Skeletal muscle tissue (tissue), 3 donors: ENCODE measurements at regions not wholly inside any gene's neighbourhood (a gene's known extent, or its start where the extent isn't known, plus 50 kb on each side); places are given as distances from the start of the nearest gene placed in this dataset.
"Not testable (repeated sequence)": the region's sequence is repeated elsewhere in the genome, so short reads cannot be mapped to it uniquely, and the experiment has no call there.

ENCODE experiments used
- H3K27ac ChIP-seq: one replicate; pipeline ENCODE4 v1.7.0; 2013; ENCODE audit warnings: mild to moderate bottlenecking, low read depth, low read length, inconsistent platforms
- H3K27me3 ChIP-seq, 3 donors: one replicate each; pipeline ENCODE4 v1.7.0; 2013; ENCODE audit warnings: low read length in 3 of 3; ENCODE audit not compliant: control insufficient read depth in 3 of 3, insufficient read depth in 3 of 3
- H3K36me3 ChIP-seq, 3 donors: one replicate each; pipeline ENCODE4 v1.7.0; 2013; ENCODE audit warnings: low read length in 3 of 3; ENCODE audit not compliant: control insufficient read depth in 3 of 3, insufficient read depth in 3 of 3
- H3K4me1 ChIP-seq, 3 donors: one replicate each; pipeline ENCODE4 v1.7.0; 2013; ENCODE audit warnings: low read length in 3 of 3, mild to moderate bottlenecking in 3 of 3; ENCODE audit not compliant: control insufficient read depth in 3 of 3, insufficient read depth in 3 of 3
- H3K4me3 ChIP-seq, 3 donors: one replicate each; pipeline ENCODE4 v1.7.0; 2013; ENCODE audit warnings: low read length in 3 of 3
- H3K9ac ChIP-seq, 3 donors: one replicate each; pipeline ENCODE4 v1.7.0; 2013; ENCODE audit warnings: low read length in 3 of 3, mild to moderate bottlenecking in 3 of 3, moderate library complexity in 2 of 3, low read depth in 1 of 3
- H3K9me3 ChIP-seq, 3 donors: one replicate each; pipeline ENCODE4 v1.7.0; 2013; ENCODE audit warnings: low read length in 3 of 3; ENCODE audit not compliant: control insufficient read depth in 3 of 3
- donor health status: Osteomylitis.

GRCh38 chr14:106291626-106292025 is 765.2 kb downstream of the TMEM121 start:
- Histone ChIP-seq H3K9me3 (peaks cover 0 to 4% (median 0%) of the 10 kb centered on the region in 3 donors), H3K4me3 (no peak overlapping the region), H3K9ac (no peak overlapping the region), H3K27me3 (peaks cover 0 to 2% (median 0%) of the 10 kb centered on the region in 3 donors), H3K36me3 (no peaks in the 10 kb centered on the region), H3K27ac (no peak overlapping the region), H3K4me1 (no peaks in the 10 kb centered on the region)

DNA sequence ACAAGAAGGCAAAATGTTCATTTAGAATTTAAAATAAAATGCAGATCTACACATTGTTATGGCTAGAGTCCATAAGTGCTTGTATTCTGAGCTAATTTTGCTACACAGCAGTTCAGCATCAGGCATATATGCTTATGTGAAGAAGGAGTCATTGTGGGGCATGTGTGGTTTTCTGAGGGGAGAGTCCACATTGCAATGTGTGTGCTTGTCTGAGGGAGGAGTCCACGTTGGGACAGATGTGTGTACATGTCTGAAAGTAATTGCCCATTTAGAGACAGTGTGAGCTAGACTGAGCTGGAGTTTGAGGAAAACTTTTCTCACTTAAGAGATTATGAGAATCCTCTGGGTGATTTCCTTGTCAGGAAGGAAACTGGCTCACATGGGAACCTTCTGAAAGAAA is 767.9 kb downstream of the TMEM121 start:
- Histone ChIP-seq H3K9ac (no peak overlapping the region), H3K27me3 (no peaks in the 10 kb centered on the region), H3K27ac (no peak overlapping the region), H3K9me3 (peaks cover 0 to 4% (median 0%) of the 10 kb centered on the region in 3 donors), H3K4me1 (no peaks in the 10 kb centered on the region), H3K4me3 (no peak overlapping the region), H3K36me3 (no peaks in the 10 kb centered on the region)

GRCh38 chr14:106300951-106301510 is 774.6 kb downstream of the TMEM121 start:
- H3K27ac ChIP-seq: not testable (repeated sequence)

GRCh38 chr14:106301609-106302008 is 775.2 kb downstream of the TMEM121 start:
- H3K9ac ChIP-seq, H3K27me3 ChIP-seq, H3K27ac ChIP-seq, H3K36me3 ChIP-seq, H3K4me1 ChIP-seq, H3K9me3 ChIP-seq, H3K4me3 ChIP-seq: not testable (repeated sequence)

More at GRCh38 chr14:106300951-106301510, 774.6 kb downstream of the TMEM121 start:
- H3K9ac ChIP-seq, H3K4me3 ChIP-seq, H3K27me3 ChIP-seq, H3K4me1 ChIP-seq, H3K36me3 ChIP-seq, H3K9me3 ChIP-seq: not testable (repeated sequence)

DNA sequence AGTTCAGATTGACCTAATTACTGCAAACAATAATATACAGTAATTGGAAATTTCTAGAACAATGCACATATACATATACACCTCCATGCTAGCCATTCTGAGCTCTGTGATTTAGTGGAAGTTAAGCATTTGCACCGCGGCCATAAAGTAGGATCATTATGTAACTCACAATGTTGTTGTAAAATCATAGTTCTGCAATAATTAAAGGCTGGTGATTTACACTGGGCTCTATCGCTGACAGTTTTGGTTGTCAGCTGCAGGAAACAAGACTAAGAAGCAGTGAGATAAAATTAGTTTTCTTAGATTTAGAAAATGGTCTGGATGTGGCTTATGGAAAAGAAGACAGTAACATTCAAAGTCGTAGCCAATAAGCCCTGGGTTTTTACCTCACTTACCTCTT is 776.3 kb downstream of the TMEM121 start:
- Histone ChIP-seq H3K9me3 (no peaks in the 10 kb centered on the region), H3K27ac (no peak overlapping the region), H3K36me3 (no peaks in the 10 kb centered on the region), H3K9ac (no peak overlapping the region), H3K4me1 (no peaks in the 10 kb centered on the region), H3K27me3 (no peaks in the 10 kb centered on the region), H3K4me3 (no peak overlapping the region)

DNA sequence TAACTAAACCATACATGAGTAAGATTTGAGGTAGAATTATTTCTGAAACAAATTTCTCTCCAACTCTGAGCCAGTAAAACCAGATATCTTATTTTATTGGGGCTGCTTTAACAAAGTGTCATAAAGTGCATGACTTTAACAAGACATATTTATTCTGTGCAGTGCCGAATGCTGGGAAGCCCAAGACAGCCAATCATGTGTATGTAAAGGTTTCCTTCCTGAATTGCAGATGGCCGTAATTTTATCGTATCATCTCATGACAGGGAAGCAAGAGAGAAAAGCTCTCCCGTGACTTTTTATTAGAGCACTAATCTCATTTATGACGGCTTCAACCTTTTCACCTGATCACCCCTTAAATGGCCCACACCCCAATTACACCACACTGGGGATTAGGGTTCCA is 777.9 kb downstream of the TMEM121 start:
- H3K4me1 ChIP-seq: no peaks in the 10 kb centered on the region
- H3K36me3 ChIP-seq: no peaks in the 10 kb centered on the region

DNA sequence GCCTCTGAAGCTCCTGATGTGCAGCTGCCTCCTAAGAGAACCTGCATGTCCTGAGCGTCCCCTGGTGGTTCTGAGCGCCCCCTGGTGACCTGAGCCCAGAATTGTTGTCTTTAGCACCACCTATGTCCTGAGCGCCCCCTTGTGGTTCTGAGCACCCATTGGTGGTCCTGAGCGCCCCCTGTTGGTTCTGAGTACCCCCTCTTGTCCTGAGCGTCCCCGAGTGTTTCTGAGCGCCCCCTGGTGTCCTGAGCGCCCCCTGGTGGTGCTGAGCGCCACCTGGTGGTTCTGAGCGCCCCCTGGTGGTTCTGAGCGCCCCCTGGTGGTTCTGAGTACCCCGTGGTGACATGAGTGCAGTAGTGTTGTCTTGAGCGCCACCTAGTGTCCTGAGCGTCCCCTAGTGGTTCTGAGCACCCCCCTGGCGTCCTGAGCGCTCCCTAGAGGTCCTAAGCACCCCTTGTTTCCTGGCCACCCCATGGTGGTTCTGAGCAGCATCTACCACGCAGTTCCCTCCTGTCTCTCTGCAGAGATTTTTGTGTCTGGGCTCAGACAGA is 782.5 kb downstream of the TMEM121 start:
- Histone ChIP-seq H3K9ac (no peak overlapping the region), H3K27ac (no peak overlapping the region), H3K4me3 (no peak overlapping the region), H3K9me3 (no peaks in the 10 kb centered on the region), H3K4me1 (no peaks in the 10 kb centered on the region), H3K36me3 (no peaks in the 10 kb centered on the region), H3K27me3 (peaks cover 0 to 3% (median 0%) of the 10 kb centered on the region in 3 donors)

More for the DNA sequence above, 777.9 kb downstream of the TMEM121 start:
- H3K27ac ChIP-seq: no peak overlapping the region
- H3K9me3 ChIP-seq: no peaks in the 10 kb centered on the region
- no peak overlapping the region for H3K9ac ChIP-seq
- H3K27me3 ChIP-seq: no peaks in the 10 kb centered on the region
- H3K4me3 ChIP-seq: no peak overlapping the region

GRCh38 chr14:106309423-106309822 is 783.0 kb downstream of the TMEM121 start:
- H3K36me3 ChIP-seq: no peaks in the 10 kb centered on the region
- peaks cover 0 to 3% (median 0%) of the 10 kb centered on the region in 3 donors for H3K27me3 ChIP-seq
- no peak overlapping the region for H3K27ac ChIP-seq
- H3K4me3 ChIP-seq: no peak overlapping the region
- H3K9ac ChIP-seq: no peak overlapping the region
- H3K4me1 ChIP-seq: no peaks in the 10 kb centered on the region
- no peaks in the 10 kb centered on the region for H3K9me3 ChIP-seq

- Histone ChIP-seq H3K4me1 (no peaks in the 10 kb centered on the region), H3K27ac (no peak overlapping the region), H3K4me3 (no peak overlapping the region), H3K36me3 (no peaks in the 10 kb centered on the region), H3K27me3 (peaks cover 0 to 9% (median 0%) of the 10 kb centered on the region in 3 donors), H3K9me3 (peaks cover 0 to 2% (median 2%) of the 10 kb centered on the region in 3 donors), H3K9ac (no peak overlapping the region)
These were observed 789.1 kb downstream of the TMEM121 start for GRCh38 chr14:106315436-106315835.

- H3K4me1 ChIP-seq: no peaks in the 10 kb centered on the region
- H3K36me3 ChIP-seq: no peaks in the 10 kb centered on the region
- H3K27me3 ChIP-seq: peaks cover 0 to 12% (median 0%) of the 10 kb centered on the region in 3 donors
- H3K4me3 ChIP-seq: no peak overlapping the region
- H3K27ac ChIP-seq: no peak overlapping the region
- peaks cover 0 to 2% (median 2%) of the 10 kb centered on the region in 3 donors for H3K9me3 ChIP-seq
- no peak overlapping the region for H3K9ac ChIP-seq
These were observed 791.2 kb downstream of the TMEM121 start for GRCh38 chr14:106317593-106317992.
